ENCODE measurements at regions not wholly inside any gene's neighbourhood (a gene's known extent, or its start where the extent isn't known, plus 50 kb on each side); places are given as distances from the start of the nearest gene placed in this dataset.
A peak's percentile ranks its signal among the peaks of the same experiment; 100 is the strongest.

GRCh38 chr7:67618556-67619162 lies 622.0 kb downstream of the TYW1 start:
- 69% methylated on average over 8 of the region's 8 CpGs for WGBS
- no peak for DNase-seq (ENCODE audit: low read depth in 6 of 9, low spot score in 9 of 9)
- H3K4me1 ChIP-seq (ENCODE audit: control insufficient read depth in 2 of 2, insufficient read depth in 2 of 2, low read length in 2 of 2), result no peaks in the 10 kb centered on the region
- H3K4me3 ChIP-seq (ENCODE audit: low read length in 2 of 2), result no peak overlapping the region
- no peaks in the 10 kb centered on the region for H3K27me3 ChIP-seq (ENCODE audit: control insufficient read depth in 2 of 2, insufficient read depth in 1 of 2, low read length in 1 of 2)
- H3K9me3 ChIP-seq (ENCODE audit: control insufficient read depth in 2 of 2, insufficient read depth in 1 of 2, low read length in 1 of 2), result no peaks in the 10 kb centered on the region
- H3K36me3 ChIP-seq (ENCODE audit: control insufficient read depth in 2 of 2, insufficient read depth in 2 of 2, low read length in 1 of 2), result no peaks in the 10 kb centered on the region
- H3K27ac ChIP-seq (ENCODE audit: low read depth in 1 of 2, low read length in 1 of 2), result no peak overlapping the region

GRCh38 chr7:67619175-67619574 lies 622.5 kb downstream of the TYW1 start:
- Histone ChIP-seq H3K4me1 (ENCODE audit: control insufficient read depth in 2 of 2, insufficient read depth in 2 of 2, low read length in 2 of 2) (no peaks in the 10 kb centered on the region), H3K27ac (ENCODE audit: low read depth in 1 of 2, low read length in 1 of 2) (no peak overlapping the region), H3K27me3 (ENCODE audit: control insufficient read depth in 2 of 2, insufficient read depth in 1 of 2, low read length in 1 of 2) (no peaks in the 10 kb centered on the region), H3K36me3 (ENCODE audit: control insufficient read depth in 2 of 2, insufficient read depth in 2 of 2, low read length in 1 of 2) (no peaks in the 10 kb centered on the region), H3K9me3 (ENCODE audit: control insufficient read depth in 2 of 2, insufficient read depth in 1 of 2, low read length in 1 of 2) (no peaks in the 10 kb centered on the region), H3K4me3 (ENCODE audit: low read length in 2 of 2) (no peak overlapping the region)
- WGBS, result 23% methylated on average over 11 of the region's 11 CpGs
- DNase-seq (ENCODE audit: low read depth in 6 of 9, low spot score in 9 of 9), result no peak

- no peaks in the 10 kb centered on the region for H3K4me1 ChIP-seq (ENCODE audit: control insufficient read depth in 2 of 2, insufficient read depth in 2 of 2, low read length in 2 of 2)
- no peaks in the 10 kb centered on the region for H3K27me3 ChIP-seq (ENCODE audit: control insufficient read depth in 2 of 2, insufficient read depth in 1 of 2, low read length in 1 of 2)
- H3K9me3 ChIP-seq (ENCODE audit: control insufficient read depth in 2 of 2, insufficient read depth in 1 of 2, low read length in 1 of 2), result no peaks in the 10 kb centered on the region
- no peaks in the 10 kb centered on the region for H3K36me3 ChIP-seq (ENCODE audit: control insufficient read depth in 2 of 2, insufficient read depth in 2 of 2, low read length in 1 of 2)
- no peak for DNase-seq (ENCODE audit: low read depth in 6 of 9, low spot score in 9 of 9)
- no peak overlapping the region for H3K4me3 ChIP-seq (ENCODE audit: low read length in 2 of 2)
- 91% methylated on average over 12 of the region's 12 CpGs for WGBS
- H3K27ac ChIP-seq (ENCODE audit: low read depth in 1 of 2, low read length in 1 of 2), result no peak overlapping the region
Measured at GRCh38 chr7:67620216-67620933, 623.7 kb downstream of the TYW1 start.

GRCh38 chr7:67621704-67622103 lies 625.1 kb downstream of the TYW1 start:
- Histone ChIP-seq H3K36me3 (ENCODE audit: control insufficient read depth in 2 of 2, insufficient read depth in 2 of 2, low read length in 1 of 2) (no peaks in the 10 kb centered on the region), H3K27ac (ENCODE audit: low read depth in 1 of 2, low read length in 1 of 2) (no peak overlapping the region), H3K9me3 (ENCODE audit: control insufficient read depth in 2 of 2, insufficient read depth in 1 of 2, low read length in 1 of 2) (no peaks in the 10 kb centered on the region), H3K27me3 (ENCODE audit: control insufficient read depth in 2 of 2, insufficient read depth in 1 of 2, low read length in 1 of 2) (no peaks in the 10 kb centered on the region), H3K4me1 (ENCODE audit: control insufficient read depth in 2 of 2, insufficient read depth in 2 of 2, low read length in 2 of 2) (no peaks in the 10 kb centered on the region), H3K4me3 (ENCODE audit: low read length in 2 of 2) (no peak overlapping the region)
- 58% methylated on average over 3 of the region's 3 CpGs for WGBS
- DNase-seq (ENCODE audit: low read depth in 6 of 9, low spot score in 9 of 9), result no peak

GRCh38 chr7:67625257-67625737 lies 628.7 kb downstream of the TYW1 start:
- WGBS, result 13% methylated on average over 15 of the region's 15 CpGs
- Histone ChIP-seq H3K9me3 (ENCODE audit: control insufficient read depth in 2 of 2, insufficient read depth in 1 of 2, low read length in 1 of 2) (no peaks in the 10 kb centered on the region), H3K27me3 (ENCODE audit: control insufficient read depth in 2 of 2, insufficient read depth in 1 of 2, low read length in 1 of 2) (no peaks in the 10 kb centered on the region), H3K27ac (ENCODE audit: low read depth in 1 of 2, low read length in 1 of 2) (no peak overlapping the region), H3K4me1 (ENCODE audit: control insufficient read depth in 2 of 2, insufficient read depth in 2 of 2, low read length in 2 of 2) (no peaks in the 10 kb centered on the region), H3K4me3 (ENCODE audit: low read length in 2 of 2) (no peak overlapping the region), H3K36me3 (ENCODE audit: control insufficient read depth in 2 of 2, insufficient read depth in 2 of 2, low read length in 1 of 2) (no peaks in the 10 kb centered on the region)
- peak; percentile 4 to 44 (median 17) for DNase-seq (ENCODE audit: low read depth in 6 of 9, low spot score in 9 of 9)

- H3K4me1 ChIP-seq (ENCODE audit: control insufficient read depth in 2 of 2, insufficient read depth in 2 of 2, low read length in 2 of 2), result no peaks in the 10 kb centered on the region
- H3K9me3 ChIP-seq (ENCODE audit: control insufficient read depth in 2 of 2, insufficient read depth in 1 of 2, low read length in 1 of 2), result no peaks in the 10 kb centered on the region
- no peak overlapping the region for H3K4me3 ChIP-seq (ENCODE audit: low read length in 2 of 2)
- no peak overlapping the region for H3K27ac ChIP-seq (ENCODE audit: low read depth in 1 of 2, low read length in 1 of 2)
- H3K36me3 ChIP-seq (ENCODE audit: control insufficient read depth in 2 of 2, insufficient read depth in 2 of 2, low read length in 1 of 2), result no peaks in the 10 kb centered on the region
- no peaks in the 10 kb centered on the region for H3K27me3 ChIP-seq (ENCODE audit: control insufficient read depth in 2 of 2, insufficient read depth in 1 of 2, low read length in 1 of 2)
- no peak for DNase-seq (ENCODE audit: low read depth in 6 of 9, low spot score in 9 of 9)
- WGBS, result 84% methylated on average over 15 of the region's 15 CpGs
Measured at GRCh38 chr7:67631476-67631875, 634.8 kb downstream of the TYW1 start.

GRCh38 chr7:67635271-67635670 lies 638.6 kb downstream of the TYW1 start:
- 84% methylated on average over 2 of the region's 2 CpGs for WGBS
- peaks cover 0 to 6% of the 10 kb centered on the region in 2 donors for H3K9me3 ChIP-seq (ENCODE audit: control insufficient read depth in 2 of 2, insufficient read depth in 1 of 2, low read length in 1 of 2)

GRCh38 chr7:67636348-67637022 lies 639.9 kb downstream of the TYW1 start:
- H3K27ac ChIP-seq (ENCODE audit: low read depth in 1 of 2, low read length in 1 of 2), result no peak overlapping the region
- H3K4me3 ChIP-seq (ENCODE audit: low read length in 2 of 2), result no peak overlapping the region
- WGBS, result 68% methylated on average over 6 of the region's 6 CpGs
- H3K27me3 ChIP-seq (ENCODE audit: control insufficient read depth in 2 of 2, insufficient read depth in 1 of 2, low read length in 1 of 2), result no peaks in the 10 kb centered on the region
- peaks cover 0 to 6% of the 10 kb centered on the region in 2 donors for H3K9me3 ChIP-seq (ENCODE audit: control insufficient read depth in 2 of 2, insufficient read depth in 1 of 2, low read length in 1 of 2)
- DNase-seq (ENCODE audit: low read depth in 6 of 9, low spot score in 9 of 9), result no peak
- H3K36me3 ChIP-seq (ENCODE audit: control insufficient read depth in 2 of 2, insufficient read depth in 2 of 2, low read length in 1 of 2), result no peaks in the 10 kb centered on the region
- no peaks in the 10 kb centered on the region for H3K4me1 ChIP-seq (ENCODE audit: control insufficient read depth in 2 of 2, insufficient read depth in 2 of 2, low read length in 2 of 2)

More at GRCh38 chr7:67635271-67635670, 638.6 kb downstream of the TYW1 start:
- H3K27ac ChIP-seq (ENCODE audit: low read depth in 1 of 2, low read length in 1 of 2), result no peak overlapping the region
- H3K36me3 ChIP-seq (ENCODE audit: control insufficient read depth in 2 of 2, insufficient read depth in 2 of 2, low read length in 1 of 2), result no peaks in the 10 kb centered on the region
- H3K4me3 ChIP-seq (ENCODE audit: low read length in 2 of 2), result no peak overlapping the region
- H3K4me1 ChIP-seq (ENCODE audit: control insufficient read depth in 2 of 2, insufficient read depth in 2 of 2, low read length in 2 of 2), result no peaks in the 10 kb centered on the region
- H3K27me3 ChIP-seq (ENCODE audit: control insufficient read depth in 2 of 2, insufficient read depth in 1 of 2, low read length in 1 of 2), result no peaks in the 10 kb centered on the region
- DNase-seq (ENCODE audit: low read depth in 6 of 9, low spot score in 9 of 9), result no peak

GRCh38 chr7:67637023-67637358 lies 640.4 kb downstream of the TYW1 start:
- Histone ChIP-seq H3K27me3 (ENCODE audit: control insufficient read depth in 2 of 2, insufficient read depth in 1 of 2, low read length in 1 of 2) (no peaks in the 10 kb centered on the region), H3K4me1 (ENCODE audit: control insufficient read depth in 2 of 2, insufficient read depth in 2 of 2, low read length in 2 of 2) (no peaks in the 10 kb centered on the region), H3K9me3 (ENCODE audit: control insufficient read depth in 2 of 2, insufficient read depth in 1 of 2, low read length in 1 of 2) (peaks cover 0 to 6% of the 10 kb centered on the region in 2 donors), H3K36me3 (ENCODE audit: control insufficient read depth in 2 of 2, insufficient read depth in 2 of 2, low read length in 1 of 2) (no peaks in the 10 kb centered on the region), H3K4me3 (ENCODE audit: low read length in 2 of 2) (no peak overlapping the region), H3K27ac (ENCODE audit: low read depth in 1 of 2, low read length in 1 of 2) (no peak overlapping the region)
- no peak for DNase-seq (ENCODE audit: low read depth in 6 of 9, low spot score in 9 of 9)
- WGBS, result 51% methylated on average over 2 of the region's 2 CpGs

All from thymus (tissue), 11 donors.